Pons (tissue), 1 donor: ENCODE measurements at regions not wholly inside any gene's neighbourhood (a gene's known extent, or its start where the extent isn't known, plus 50 kb on each side); places are given as distances from the start of the nearest gene placed in this dataset.

Experiments used
- DNase-seq: peaks from one replicate; pipeline ENCODE4 v3.0.0-alpha.2; 2016; ENCODE audit warnings: low spot score

DNA sequence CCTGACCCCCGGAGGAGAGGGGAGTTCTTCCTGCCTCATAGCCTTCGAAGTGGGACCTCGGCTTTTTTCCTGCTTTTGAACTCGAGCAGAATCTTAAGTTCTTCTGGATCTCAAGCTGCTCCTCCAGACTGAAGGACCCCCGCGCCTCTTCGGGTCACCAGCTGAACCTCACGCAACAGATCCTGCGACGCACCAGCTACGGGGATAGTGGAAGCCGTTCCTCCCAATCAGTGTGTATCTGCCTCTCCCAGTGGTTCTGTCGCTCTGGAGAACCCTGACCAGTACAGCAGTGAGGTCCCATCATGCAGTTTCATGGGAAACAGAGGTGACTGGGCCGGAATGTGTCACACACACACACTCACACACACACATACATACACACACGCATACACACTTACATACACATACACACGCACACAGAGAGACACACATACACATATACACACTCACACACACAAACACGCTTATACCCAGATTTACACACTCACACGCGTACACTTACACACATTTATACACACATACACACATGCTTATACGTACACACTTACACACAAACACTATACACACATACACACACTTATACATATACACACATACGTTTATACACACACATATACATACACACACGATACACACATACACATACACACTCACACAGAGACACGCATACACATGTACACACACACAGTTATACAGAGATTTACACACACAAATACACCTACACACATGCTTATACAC is 170.0 kb downstream of the TTLL2 start:
- DNase-seq = no peak

DNA sequence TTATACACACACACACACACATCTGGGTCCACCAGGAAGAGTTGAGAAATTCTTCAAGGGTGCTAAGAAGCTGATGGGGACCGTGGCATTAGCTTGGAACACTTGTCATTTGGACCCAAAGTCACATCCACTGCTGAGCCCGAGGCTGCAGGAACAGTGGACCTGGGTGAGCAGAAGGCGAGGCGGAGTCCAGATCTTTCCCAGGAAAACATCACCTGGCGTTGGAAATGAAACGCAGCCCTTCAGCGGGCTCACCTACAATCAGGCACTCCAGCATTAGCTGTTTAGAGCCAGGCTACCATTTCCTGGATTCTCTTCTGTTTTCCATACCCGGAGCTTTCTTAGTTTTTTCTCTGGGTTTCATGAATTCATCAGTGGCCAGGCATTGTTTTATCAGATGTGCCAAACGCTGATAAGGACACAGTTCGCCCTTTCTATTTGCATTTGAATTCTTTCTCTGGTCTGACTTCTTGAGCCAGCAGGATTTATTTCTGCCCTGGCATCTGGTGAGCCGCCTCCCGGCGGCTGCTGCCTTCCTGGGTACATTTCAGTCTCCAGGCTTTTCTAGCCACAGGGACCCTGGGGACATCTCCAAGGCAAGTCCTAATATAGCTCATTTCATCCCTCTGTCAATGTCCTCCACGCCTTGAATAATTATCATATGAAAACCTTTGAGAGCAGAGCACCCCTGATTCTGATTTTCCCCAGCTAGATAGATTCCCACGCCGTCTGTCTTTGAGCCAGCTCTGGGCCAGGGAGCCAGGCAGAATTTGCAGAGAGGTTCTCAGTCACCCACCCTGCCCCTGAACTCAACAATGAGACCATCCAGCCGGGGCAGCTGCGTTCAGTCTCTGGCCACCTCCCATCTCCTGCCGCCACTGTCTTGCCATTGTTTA is 170.9 kb downstream of the TTLL2 start:
- DNase-seq = peak; percentile 92

DNA sequence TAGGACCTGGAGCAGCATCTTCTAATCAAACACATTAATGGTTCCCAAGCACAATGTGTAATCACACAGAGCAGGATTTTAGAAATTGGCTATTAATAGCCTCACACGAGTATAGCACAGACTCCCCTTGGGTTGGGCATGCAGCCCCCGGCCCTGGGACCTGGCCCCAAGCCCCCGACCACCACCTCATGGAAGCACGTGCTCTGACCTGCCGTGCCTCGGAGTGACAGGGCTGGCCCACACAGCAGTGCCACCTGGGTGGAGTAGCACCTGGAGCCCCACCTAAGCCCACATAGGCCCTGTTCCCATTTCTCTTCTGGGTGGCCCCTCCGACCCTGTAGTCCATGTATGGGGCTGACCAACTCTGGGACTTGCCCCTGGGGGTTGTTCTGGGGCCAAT is 171.8 kb downstream of the TTLL2 start:
- no peak for DNase-seq

DNA sequence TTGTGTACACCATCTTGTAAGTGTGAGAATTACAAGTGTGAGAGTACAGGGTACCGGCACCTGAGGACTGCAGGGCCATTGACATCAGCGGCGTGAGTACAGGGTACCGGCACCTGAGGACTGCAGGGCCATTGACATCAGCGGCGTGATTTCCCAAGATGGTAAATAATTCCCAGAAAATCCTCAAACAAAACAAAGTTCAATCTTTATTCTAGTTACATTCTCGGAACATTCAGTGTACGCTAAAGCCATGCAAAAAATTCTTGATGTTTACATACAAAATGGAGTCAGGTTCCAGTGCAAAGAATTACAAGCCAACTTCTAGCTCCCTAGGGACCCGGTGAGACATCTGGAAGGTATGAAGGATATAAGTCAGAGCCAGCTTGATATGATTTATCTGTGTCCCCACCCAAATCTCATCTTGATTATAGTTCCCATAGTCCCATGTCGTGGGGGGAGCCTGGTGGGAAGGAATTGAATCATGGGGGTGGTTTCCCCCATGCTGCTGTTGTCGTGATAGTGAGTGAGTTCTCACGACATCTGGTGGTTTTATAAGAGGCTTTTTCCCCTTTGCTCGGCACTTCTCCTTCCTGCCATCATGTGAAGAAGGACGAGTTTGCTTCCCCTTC is 172.7 kb downstream of the TTLL2 start:
- no peak for DNase-seq

DNA sequence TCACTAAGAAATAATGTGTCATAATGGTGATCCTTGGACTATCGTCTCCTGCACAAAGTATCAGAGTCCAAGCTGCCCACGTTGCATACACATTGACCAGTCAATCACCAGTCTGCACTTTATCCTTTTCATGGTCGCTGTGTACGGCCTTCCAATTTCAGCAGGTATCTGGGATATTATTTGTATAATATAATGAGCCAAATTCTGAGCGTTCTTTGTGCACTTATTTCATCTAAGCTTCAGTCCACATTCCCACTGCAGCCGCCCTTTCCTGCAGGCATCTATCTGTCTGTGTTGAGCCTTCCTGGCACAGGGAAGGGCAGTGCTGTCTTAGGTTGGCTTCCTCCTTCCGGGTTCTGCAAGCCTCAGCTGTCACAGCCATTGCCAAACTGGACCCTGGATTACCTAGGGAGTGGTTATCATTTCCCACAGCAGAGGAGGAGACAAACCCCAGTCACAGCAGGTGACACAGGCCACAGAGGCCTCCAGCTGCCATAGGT is 174.3 kb downstream of the TTLL2 start:
- no peak for DNase-seq

DNA sequence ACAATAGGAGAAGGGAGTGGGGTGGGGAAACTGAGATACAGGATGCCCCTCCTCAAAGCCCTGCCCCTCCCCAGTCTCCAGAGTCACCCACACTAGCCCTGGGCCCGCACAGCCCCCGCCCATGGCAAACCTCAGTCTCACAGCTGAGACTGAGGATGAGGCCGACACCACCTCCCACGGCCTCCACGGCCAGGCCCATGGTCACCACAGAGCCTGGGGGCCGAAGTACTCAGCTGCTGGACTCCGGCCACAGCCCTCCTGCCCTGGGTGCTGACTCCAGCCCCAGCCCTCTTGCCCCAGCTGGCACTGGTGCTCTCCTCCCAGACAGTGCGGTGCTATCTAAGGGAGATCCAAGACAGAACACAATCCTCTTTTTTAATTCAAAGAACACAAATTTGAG is 176.1 kb downstream of the TTLL2 start:
- DNase-seq = no peak

DNA sequence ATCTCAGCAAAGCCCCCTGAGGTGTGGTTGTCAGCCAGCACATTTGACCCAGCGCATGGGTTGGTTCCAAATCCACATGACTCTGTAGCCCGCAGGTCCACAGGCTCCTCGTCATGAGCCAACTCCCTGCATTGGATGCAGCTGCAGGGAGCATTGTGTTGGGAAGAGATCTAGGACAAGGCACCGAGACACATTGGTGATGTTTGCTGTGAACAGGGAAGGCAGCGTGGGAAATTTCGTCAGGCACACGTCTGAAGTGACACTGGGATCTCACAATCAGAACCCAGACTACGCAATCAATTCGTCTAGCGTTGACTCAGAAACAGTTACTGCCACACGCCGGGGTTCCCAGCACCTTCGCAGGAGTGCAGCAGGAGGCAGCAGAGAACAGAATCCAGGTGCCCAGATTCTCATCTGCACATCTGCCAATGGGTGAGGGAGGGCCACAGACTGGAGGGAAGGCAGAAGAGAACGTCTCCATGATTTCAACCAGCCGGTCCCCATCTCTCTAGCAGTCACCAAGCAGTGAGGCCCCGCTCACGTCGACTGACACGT is 177.0 kb downstream of the TTLL2 start:
- no peak for DNase-seq

DNA sequence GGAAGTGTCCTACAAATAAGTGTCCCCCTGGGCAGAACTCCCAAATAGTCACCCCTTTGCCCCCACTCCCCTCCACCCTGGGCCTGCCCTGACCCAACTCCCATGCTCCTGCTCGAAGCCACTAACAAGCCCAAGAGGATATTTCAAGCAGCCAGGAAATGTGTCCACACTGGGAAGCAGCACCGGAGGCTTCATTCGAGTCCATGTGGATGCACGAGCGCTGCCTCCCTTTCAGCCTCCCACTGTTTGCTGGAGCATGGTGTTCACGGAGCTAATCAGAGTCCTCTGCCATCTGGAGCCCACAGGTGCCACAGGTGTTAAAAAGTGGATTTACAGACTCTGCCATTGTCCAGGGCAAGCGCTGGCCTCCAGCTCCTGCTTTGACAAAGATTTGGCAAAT is 177.6 kb downstream of the TTLL2 start:
- no peak for DNase-seq

DNA sequence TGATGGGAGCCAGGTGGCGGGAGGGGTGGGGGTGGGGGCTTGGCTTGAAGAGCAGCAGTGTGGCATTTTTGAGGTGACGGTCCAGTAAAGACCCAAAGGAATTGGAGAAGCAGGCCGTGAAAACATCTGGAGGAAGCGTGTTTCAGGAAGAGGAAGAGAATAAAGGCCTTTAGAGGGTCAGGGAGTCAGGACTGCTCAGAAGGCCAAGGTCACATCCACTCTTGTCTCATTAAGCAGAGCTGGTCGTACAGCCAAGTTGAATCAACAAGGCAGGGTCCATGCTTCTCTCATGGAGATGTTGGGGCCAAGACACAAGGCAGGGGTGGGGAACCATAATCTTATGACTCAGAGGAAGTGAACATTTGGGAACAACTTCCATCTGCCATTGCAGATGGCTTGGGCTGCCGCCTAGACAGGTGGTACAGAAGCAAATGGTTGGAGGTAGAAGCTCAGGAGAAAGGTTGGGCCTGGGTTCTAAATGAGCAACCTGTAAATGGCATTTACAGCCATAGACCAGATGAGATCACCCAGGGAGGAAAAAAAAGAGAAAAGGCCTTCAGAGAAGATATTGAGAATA is 179.6 kb downstream of the TTLL2 start:
- DNase-seq = no peak

DNA sequence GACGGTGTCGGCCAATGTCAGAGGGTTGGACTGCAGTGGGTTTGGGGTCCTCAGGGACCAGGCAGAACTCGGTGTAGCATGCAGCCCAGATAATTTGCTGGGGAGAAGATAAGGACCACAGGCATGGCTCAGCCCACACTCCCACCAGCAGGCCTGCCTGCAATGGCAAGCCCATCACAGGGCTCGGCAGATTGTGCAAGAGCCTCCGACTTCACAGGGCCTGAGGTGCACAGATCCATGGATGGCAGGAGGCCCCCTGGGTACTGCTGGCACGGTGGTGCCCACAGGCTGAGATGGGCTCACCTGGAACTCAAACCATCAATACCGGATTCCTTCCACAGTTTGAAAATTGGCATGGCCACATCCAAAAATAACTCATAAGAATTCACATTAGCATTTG is 180.3 kb downstream of the TTLL2 start:
- no peak for DNase-seq

DNA sequence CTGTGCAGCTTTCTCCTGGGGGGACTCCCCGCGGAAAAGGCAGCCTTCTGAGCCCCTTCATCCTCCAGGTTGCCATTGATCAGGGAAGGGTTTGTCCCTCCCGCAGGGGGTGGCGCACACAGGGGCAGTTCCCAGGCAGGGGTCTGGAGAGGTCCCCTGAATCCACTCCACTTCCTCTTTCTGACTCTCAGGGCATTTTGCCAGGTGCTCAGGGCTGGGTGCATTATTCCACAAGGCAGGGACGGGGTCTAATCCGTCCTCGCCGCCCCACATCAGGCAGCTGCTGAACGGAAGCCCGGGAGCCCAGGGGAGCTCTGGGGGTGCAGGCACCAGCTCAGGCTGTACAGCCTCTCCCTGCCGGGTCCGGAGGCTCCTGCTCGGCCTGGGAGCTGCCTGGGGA is 180.9 kb downstream of the TTLL2 start:
- no peak for DNase-seq

DNA sequence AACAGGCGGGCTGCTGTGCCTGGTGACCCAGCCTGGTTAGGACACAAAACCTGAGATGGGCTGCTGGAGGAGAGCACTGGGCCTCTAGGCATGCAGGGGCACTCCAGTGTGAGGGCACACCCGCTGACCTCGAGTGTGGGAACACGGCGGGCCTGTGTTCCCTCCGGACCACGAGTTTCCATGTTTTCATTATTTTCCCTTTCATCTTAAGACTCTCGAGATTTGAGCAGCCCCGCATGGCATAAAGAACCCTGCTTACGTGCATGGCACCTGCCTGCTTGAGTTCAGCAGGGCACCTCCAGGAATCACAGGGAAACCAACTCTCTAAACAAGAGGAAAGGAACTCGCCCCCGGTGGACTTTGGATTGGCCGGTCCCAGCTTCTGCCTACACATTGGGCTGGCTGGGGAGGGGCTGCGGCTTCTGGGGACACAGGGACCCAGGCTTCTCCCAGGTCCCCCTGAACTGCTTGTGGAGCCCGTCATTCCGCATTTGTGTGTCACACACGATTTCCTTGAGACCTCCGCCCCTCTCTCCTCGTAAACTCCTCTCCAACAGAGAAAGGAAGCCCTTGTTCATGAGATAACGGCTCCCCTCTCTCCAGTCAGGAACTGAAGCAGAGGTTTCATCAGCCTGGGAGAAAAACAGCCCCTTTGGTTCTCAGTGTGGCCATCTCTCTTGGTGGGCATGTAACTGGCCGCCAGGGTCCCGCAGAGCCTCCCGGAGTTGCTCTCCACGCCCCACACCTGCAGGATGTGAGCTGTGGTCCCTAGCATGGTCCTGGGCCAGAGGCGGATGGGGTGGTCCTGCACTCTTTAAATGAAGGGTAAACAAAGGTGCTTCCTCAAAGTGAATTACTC is 181.8 kb downstream of the TTLL2 start:
- DNase-seq = no peak

DNA sequence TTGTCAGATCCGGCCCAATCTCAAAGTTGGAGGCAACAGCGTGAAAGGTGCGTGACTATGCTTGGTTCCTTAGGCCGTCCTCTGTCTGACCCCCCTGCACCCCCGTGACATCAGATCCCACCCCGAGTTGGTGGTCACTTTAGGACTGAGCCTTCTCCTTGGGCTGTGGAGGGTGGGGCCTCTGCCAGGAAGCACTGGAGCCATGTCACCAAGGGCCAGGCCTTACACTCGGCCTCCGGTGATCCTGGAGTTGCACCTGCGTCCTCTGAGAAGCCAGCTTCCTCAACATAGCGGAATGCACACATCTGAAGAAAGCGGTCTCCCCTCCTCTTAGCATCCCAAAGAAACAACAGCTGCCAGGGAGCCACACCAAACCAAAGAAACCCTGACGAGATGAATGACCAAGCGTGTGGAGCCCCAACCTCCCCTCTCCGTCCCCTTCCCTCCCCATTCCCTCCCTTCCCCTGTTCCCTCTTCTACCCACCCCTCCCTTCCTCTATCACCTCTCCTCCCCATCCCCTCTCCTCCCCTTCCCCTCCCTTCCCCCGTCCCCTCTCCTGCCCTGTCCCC is 182.6 kb downstream of the TTLL2 start:
- no peak for DNase-seq

DNA sequence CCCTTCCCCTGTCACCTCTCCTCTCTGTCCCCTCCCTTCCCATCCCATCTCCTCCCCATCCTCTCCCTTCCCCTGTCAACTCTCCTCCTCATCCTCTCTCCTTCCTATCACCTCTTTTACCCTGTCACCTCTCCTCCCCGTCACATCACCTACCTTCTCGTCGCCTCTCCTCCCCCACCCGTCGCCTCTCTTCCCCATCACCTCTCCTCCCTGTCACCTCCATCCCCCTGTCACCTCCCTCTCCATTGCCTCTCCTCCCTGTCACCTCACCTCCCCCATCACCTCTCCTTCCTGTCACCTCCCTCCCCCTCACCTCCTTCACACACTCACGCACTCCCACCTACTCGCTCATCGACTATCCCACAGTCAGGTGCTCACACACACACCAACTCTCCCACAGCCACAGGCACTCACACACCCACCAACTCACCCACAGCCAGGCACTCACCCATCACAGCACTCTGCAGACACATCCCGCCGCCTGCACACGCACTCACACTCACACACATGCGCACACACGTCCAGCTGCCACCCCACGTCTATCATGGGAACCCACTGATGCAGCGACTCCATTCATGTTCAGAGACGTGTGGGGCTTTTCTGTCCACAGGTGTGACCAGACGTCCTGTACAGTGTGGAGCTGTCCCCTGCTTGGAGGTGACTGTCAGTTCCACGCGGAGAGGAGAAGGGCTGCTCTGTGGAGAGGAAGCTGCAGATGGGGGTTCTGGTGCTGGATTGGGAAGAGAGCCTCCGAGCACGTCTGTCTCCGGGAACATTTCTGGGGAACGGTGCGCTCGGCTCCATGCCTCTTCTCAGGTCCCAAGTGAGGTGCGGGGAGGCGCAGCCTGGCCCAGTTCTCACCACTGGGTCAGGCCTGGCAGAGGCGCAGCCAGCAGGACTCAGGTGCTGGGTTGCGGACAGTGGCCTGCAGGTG is 184.3 kb downstream of the TTLL2 start:
- no peak for DNase-seq

DNA sequence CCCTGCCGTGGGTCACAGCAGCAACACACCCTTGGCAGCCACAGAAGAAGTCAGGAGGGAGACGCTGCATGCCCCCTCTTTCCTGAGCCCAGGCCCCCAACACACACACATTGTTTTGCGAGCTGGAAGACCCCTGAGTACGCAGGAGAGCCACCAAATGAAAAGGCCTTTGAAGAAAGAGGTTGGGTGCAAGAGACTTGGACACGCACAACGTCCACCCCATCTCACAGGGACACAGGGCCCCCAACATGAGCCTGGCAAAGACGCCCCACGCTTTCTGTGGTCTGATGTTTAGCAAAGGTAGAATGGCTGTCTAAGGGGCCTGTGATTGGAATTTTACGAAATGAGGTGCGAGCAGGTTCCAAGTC is 185.0 kb downstream of the TTLL2 start:
- DNase-seq = no peak

DNA sequence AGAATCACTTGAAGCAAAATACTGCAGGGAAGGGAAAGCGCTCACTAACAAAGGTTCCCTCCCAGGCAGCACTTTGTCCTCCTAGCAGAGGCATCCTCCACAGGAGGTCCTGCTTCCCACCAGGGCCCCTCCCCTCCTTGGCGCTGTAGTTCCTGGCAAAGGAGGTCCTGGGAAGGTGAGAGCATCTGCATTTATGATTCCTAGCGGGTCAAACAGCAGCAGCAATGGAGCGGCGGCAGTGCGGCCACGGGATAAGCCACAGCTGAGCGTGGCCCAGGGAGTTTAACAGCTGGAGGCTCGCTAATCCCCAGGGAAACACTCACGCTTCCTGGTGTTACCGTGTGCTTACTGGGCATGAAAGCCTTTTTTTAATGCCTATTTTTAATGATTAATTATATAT is 185.8 kb downstream of the TTLL2 start:
- DNase-seq = no peak

DNA sequence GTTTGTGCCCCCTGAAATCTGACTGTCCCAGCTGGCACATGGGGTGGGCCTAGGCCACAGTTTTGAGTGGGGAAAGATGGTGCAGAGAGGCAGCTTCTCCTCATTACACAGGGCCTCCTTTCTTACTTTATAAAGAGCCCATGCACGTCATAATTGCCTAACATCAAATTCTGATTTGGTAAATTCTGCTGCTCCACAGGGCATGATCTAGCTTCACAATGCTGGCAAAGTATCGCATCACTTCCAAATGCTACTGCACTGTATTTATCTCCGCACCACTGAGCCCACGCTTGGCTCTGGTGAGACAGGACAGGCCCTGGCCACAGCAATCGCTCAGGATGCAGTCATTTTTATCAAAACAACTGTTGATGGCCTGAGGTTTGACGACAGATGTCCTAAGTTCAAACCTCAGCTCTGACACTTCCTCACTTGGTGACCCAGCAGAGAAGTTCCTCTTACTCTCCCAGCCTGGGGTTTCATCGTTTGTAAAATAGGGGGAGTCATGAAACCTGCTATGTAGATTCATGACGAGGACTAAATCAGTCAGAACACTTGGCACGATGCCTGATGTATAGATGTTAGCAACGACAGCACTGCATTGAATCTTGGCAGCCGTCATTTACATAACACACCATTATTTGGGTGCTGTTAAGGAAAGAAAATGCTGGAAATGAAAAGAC is 187.9 kb downstream of the TTLL2 start:
- no peak for DNase-seq

DNA sequence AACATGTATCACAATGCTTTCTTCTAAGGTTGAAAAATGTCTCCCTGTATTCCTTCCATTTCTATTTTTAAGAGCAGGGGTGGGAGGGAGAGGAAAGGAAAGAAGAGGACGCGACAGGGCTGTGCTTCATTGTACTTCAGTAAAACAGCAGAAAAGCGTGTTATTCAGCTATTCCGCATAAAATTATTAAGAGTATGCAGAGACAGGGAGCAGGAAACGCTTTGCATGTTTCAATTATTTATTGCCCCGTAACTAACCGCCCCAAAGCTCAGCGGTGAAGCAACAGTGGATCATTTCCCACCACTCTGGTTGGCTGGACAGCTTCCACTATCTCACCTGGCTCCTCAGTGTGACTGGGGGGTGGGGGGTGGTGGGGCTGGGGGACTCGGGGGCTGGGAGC is 188.9 kb downstream of the TTLL2 start:
- DNase-seq = no peak

DNA sequence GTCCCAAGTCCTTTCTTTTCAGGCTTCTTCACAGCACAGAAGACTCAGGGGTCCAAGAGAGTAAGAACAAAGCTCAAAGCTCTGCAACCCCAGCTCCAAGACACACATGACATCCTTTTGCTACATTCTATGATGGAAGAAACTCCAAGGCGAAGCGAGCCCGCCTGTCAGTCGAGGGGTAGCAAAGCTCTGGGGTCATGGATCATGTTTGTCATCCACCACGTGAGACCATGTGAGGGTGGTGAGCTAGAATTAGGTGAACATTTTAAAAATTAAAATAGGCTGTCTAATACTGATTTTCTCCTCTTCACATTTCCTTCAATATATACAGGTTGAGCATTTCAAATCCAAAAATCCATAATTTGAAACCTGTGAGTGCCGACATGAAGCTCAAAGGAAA is 189.6 kb downstream of the TTLL2 start:
- no peak for DNase-seq
